ENCODE measurements at regions not wholly inside any gene's neighbourhood (a gene's known extent, or its start where the extent isn't known, plus 50 kb on each side); places are given as distances from the start of the nearest gene placed in this dataset.

GRCh38 chr18:22009242-22009641 is 160.1 kb upstream of the GATA6 start:
- TF ChIP-seq, protein P1, sequence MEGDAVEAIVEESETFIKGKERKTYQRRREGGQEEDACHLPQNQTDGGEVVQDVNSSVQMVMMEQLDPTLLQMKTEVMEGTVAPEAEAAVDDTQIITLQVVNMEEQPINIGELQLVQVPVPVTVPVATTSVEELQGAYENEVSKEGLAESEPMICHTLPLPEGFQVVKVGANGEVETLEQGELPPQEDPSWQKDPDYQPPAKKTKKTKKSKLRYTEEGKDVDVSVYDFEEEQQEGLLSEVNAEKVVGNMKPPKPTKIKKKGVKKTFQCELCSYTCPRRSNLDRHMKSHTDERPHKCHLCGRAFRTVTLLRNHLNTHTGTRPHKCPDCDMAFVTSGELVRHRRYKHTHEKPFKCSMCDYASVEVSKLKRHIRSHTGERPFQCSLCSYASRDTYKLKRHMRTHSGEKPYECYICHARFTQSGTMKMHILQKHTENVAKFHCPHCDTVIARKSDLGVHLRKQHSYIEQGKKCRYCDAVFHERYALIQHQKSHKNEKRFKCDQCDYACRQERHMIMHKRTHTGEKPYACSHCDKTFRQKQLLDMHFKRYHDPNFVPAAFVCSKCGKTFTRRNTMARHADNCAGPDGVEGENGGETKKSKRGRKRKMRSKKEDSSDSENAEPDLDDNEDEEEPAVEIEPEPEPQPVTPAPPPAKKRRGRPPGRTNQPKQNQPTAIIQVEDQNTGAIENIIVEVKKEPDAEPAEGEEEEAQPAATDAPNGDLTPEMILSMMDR (IDR thresholded peaks at IDR 0.05) = no peak
- intact Hi-C loops (cut with DNase I) = no loop called here
- no peaks in the 10 kb centered on the region for H3K27me3 ChIP-seq
- no peak overlapping the region for H3K27ac ChIP-seq
- H3K4me3 ChIP-seq = no peak overlapping the region
- no peaks in the 10 kb centered on the region for H3K36me3 ChIP-seq
- DNase-seq (ENCODE audit: low spot score in 2 of 2) = no peak
- H3K4me1 ChIP-seq = no peaks in the 10 kb centered on the region
- peaks cover 0 to 17% of the 10 kb centered on the region in 2 donors for H3K9me3 ChIP-seq

GRCh38 chr18:22013993-22014392 is 155.4 kb upstream of the GATA6 start:
- Histone ChIP-seq H3K36me3 (no peaks in the 10 kb centered on the region), H3K9me3 (peaks cover 0 to 17% of the 10 kb centered on the region in 2 donors), H3K4me3 (no peak overlapping the region), H3K4me1 (no peaks in the 10 kb centered on the region), H3K27me3 (no peaks in the 10 kb centered on the region), H3K27ac (no peak overlapping the region)
- TF ChIP-seq, protein P1 (IDR thresholded peaks at IDR 0.05) = no peak
- no peak for DNase-seq (ENCODE audit: low spot score in 2 of 2)
- intact Hi-C loops (cut with DNase I) = no loop called here

GRCh38 chr18:22015156-22015555 is 154.2 kb upstream of the GATA6 start:
- no peaks in the 10 kb centered on the region for H3K27me3 ChIP-seq
- DNase-seq (ENCODE audit: low spot score in 2 of 2) = no peak
- peaks cover 0 to 14% of the 10 kb centered on the region in 2 donors for H3K9me3 ChIP-seq
- TF ChIP-seq, protein P1 (IDR thresholded peaks at IDR 0.05) = no peak
- H3K4me1 ChIP-seq = no peaks in the 10 kb centered on the region
- no peaks in the 10 kb centered on the region for H3K36me3 ChIP-seq
- no peak overlapping the region for H3K27ac ChIP-seq
- intact Hi-C loops (cut with DNase I) = no loop called here
- H3K4me3 ChIP-seq = no peak overlapping the region

DNA sequence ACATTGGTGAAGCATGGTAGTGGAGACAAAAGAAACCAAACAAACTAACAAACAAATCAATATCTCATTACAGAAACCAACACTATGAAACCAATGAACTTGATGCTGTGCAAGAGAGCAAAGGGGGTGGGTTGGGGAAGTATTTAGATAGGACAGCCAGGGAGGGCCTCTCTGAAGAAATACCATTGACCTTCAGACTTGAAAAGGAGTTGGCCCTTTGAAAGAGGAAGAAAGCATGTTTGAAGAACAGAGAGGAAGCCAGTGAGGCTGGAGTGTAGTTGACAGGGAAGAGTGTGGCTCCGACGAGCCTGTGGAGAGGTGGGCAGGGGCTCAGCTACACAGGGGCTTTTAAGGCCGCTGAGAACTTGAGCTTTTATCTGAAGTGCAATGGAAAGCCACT is 151.0 kb upstream of the GATA6 start:
- DNase-seq (ENCODE audit: low spot score in 2 of 2) = no peak

DNA sequence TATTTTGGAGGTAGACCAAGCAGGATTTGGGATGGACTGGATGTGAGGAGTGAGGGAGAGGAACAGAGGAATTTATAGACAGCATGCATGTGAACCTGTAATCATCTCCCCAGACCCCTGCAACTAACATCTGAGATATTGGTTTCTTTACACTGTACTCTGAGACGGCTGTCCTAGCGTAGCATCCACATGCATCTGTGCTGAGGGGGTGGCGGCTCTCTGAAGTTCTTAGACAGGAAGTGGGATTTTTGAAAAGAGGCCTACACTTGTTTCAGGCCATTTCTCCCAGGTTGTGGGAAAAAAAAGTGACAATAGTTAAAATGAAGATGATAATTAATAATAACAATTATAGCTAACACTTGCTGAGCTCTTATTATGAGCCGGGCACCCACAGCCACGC is 150.2 kb upstream of the GATA6 start:
- no peaks in the 10 kb centered on the region for H3K9me3 ChIP-seq
- TF ChIP-seq, protein P1 (IDR thresholded peaks at IDR 0.05) = no peak
- no peaks in the 10 kb centered on the region for H3K36me3 ChIP-seq
- no peak overlapping the region for H3K4me3 ChIP-seq
- H3K27me3 ChIP-seq = no peaks in the 10 kb centered on the region
- intact Hi-C loops (cut with DNase I) = no loop called here
- H3K27ac ChIP-seq = no peak overlapping the region
- H3K4me1 ChIP-seq = no peaks in the 10 kb centered on the region
- DNase-seq (ENCODE audit: low spot score in 2 of 2) = no peak

More for the DNA sequence above, 151.0 kb upstream of the GATA6 start:
- Histone ChIP-seq H3K4me3 (no peak overlapping the region), H3K27ac (no peak overlapping the region), H3K9me3 (peaks cover 0 to 7% of the 10 kb centered on the region in 2 donors), H3K27me3 (no peaks in the 10 kb centered on the region), H3K4me1 (no peaks in the 10 kb centered on the region), H3K36me3 (no peaks in the 10 kb centered on the region)
- TF ChIP-seq, protein P1 (IDR thresholded peaks at IDR 0.05) = no peak
- intact Hi-C loops (cut with DNase I) = no loop called here

Data from ascending aorta (tissue), 2 donors.